ENCODE measurements at regions not wholly inside any gene's neighbourhood (a gene's known extent, or its start where the extent isn't known, plus 50 kb on each side); places are given as distances from the start of the nearest gene placed in this dataset.

DNA sequence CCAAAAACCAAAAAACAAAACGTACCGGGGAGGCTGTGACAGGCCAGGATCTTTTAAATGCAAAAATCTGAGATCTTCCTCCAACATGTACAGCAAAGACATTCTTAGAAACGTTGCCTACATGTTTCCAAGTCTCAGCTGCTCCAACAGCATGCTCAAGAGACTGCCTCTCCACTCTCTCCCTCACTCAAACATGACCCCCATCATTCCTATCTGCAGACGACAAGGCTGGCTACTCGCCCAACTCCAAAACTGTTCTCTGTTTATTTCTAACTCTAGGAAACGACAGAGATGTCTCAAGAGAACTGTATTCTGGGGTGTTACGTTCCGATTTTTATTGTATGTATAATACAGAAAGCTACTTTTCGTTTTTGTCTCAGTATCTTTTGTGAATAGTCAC, 57.5 kb upstream of the TMCC3 start:
- DNase-seq = no peak

DNA sequence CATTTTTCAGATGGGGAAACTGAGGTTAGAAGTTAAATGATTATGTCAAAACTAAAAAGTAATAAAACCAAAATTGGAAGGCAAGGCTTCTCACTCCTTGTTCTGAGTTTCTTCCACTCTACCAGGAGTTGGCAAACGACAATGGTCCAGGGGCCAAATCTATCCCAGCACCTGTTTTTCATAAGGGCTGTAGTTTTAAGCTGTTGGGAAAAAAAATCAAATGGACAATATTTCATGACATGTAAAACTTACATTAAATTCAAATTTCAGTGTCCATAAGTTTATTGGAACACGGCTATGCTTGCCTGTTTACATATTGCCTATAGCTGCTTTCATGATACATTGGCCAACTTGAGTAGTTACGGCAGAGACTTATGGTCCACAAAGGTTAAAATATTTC, 56.7 kb upstream of the TMCC3 start:
- DNase-seq = no peak

DNA sequence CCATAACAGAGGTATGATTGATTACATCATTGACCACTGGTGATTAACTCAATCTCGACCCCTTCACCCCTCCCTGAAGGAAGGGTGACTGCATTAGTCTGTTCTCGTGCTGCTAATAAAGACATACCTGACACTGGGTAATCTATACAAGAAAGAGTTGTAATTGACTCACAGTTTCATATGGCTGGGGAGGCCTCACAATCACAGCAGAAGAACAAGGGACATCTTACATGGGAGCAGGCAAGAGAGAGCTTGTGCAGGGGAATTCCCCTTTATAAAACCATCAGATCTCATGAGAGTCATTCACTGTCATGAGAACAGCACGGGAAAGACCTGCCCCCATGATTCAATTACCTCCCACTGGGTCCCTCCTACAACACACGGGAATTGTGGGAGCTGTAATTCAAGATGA, 55.9 kb upstream of the TMCC3 start:
- no peak for DNase-seq

DNA sequence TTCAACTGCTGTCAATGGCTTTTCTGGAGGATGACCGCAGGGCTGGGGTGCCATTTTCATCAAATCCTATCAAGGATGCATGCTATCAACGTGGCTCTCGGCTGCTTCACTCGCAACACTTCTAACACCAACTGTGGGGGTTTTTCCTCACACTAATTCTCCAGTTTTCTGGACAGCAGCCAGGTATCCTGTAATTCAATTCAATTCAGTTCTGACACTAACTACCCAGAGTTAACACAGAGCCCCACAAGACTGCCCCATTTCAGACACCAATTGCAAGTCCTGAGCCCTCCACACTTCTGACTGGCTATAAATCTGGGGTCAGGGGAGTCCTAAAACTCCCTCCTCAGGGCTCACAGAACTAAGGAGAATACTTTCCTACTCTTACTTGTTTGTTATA, 55.3 kb upstream of the TMCC3 start:
- no peak for DNase-seq

DNA sequence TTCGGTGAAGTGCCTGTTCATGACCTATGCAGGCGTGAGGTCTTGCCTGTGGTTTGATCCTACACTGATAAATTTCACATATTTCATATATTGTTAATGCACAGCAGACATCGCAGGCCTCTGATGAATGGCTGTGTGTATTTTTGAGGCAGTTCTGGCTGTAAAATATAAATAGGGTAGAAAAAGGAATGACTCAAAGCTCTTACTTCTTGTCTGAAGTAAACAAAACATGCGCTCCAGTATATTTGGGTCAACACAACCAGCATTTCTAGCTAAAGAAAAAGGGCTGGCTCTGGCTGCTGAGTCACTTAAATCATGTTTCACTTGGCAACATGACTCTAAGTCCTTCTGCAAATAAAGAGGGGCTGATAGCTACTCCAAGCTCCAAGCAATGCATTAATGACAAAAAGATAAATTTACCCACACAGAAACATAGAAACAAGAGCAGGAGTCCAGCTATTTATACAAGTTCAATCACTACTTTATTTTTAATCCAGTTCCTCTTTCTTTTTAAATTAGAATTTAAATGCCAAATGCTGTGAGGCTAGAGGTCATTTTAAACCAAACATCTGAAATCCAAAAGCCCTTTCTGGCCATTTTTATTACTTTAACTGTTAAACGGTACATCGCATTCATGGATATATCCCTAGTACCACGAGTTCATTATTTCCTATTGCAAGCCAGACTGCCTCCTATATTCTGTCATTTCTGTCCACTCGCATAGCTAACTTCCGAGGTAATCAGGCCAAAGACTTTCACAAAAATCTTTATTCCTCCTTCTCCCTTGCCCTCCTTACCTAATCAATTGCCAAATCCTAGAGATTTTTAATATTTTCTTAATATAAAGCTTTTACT, 54.3 kb upstream of the TMCC3 start:
- DNase-seq = no peak

DNA sequence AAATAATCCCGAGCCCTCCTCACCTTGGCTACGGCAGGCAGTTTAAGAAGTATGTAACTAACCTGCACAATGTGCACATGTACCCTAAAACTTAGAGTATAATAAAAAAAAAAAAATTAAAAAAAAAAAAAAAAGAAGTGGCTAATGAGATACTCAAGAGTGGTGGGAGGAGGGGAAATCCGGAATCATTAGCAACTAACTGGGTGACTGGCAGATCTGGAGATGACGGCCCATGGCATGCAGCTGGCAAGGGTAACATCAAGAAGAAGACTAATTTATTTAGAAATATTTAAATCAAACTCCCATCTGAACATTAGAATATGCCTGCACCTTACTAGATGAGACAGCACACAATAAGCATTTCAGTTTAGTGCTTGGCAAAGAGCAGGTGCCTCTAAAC, 52.3 kb upstream of the TMCC3 start:
- DNase-seq = no peak

DNA sequence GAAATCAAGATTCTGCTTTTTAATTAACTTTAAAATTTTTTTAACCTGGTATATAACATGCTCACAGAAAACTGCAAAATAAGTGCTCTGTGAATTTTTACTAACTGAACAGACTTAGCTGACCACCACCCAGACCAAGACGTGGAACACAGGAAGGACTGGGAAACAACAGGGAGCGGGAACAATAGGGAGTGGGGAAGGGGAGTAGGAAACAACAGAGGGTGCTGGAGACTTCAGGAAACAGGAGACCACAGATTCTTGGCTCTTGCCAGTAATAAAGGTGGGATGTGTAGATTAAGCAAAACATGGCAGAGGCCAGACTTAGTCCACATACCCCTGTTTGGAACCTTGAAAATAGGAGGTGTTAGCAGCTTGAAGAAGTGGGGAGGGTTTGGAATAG, 51.4 kb upstream of the TMCC3 start:
- DNase-seq = no peak

DNA sequence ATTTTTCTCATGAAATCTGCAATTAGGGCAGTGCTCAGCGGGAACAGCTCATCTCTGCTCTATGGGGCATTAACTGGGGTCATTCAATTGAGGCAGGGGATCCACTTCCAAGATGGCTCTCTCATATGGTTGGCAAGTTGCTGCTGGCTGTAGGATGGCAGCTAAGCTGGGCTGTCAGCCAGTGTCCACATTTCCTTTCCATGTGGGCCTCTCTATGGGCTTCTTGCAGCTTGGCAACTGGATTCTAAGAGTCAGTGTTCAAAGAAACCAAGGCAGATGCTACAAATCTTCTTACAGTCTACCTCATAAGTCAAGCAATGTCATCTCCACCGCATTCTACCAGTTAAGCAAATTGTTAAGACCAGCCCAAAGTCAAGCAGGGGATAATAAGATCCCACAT, 50.3 kb upstream of the TMCC3 start:
- no peak for DNase-seq

Measured in stimulated activated naive CD4-positive, alpha-beta T cell (primary cell).